ENCODE measurements at regions not wholly inside any gene's neighbourhood (a gene's known extent, or its start where the extent isn't known, plus 50 kb on each side); places are given as distances from the start of the nearest gene placed in this dataset.

DNA sequence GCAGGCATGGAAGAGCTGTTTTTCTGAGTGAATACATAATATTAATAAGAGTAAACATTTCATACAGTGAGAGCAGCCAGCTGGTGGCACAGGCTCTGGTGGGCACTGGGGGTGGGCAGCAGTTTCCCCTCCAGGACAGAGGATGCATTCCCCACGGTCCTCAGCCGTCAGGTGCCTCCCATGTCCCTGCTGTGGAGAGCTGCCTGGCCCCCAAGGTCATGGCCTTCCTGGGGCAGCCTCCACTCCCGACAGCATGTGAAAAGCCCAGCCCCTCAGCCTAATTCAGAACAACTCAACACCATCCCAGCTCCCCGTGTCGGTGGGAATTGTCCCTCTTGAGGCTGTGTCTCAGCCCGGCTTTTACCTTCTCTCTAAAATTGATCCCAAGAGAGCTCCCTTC is 147.4 kb downstream of the GALR1 start:
- TF ChIP-seq, protein P1, sequence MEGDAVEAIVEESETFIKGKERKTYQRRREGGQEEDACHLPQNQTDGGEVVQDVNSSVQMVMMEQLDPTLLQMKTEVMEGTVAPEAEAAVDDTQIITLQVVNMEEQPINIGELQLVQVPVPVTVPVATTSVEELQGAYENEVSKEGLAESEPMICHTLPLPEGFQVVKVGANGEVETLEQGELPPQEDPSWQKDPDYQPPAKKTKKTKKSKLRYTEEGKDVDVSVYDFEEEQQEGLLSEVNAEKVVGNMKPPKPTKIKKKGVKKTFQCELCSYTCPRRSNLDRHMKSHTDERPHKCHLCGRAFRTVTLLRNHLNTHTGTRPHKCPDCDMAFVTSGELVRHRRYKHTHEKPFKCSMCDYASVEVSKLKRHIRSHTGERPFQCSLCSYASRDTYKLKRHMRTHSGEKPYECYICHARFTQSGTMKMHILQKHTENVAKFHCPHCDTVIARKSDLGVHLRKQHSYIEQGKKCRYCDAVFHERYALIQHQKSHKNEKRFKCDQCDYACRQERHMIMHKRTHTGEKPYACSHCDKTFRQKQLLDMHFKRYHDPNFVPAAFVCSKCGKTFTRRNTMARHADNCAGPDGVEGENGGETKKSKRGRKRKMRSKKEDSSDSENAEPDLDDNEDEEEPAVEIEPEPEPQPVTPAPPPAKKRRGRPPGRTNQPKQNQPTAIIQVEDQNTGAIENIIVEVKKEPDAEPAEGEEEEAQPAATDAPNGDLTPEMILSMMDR (IDR thresholded peaks at IDR 0.05; ENCODE audit: poor library complexity, severe bottlenecking): no peak
- TF ChIP-seq, protein P2, sequence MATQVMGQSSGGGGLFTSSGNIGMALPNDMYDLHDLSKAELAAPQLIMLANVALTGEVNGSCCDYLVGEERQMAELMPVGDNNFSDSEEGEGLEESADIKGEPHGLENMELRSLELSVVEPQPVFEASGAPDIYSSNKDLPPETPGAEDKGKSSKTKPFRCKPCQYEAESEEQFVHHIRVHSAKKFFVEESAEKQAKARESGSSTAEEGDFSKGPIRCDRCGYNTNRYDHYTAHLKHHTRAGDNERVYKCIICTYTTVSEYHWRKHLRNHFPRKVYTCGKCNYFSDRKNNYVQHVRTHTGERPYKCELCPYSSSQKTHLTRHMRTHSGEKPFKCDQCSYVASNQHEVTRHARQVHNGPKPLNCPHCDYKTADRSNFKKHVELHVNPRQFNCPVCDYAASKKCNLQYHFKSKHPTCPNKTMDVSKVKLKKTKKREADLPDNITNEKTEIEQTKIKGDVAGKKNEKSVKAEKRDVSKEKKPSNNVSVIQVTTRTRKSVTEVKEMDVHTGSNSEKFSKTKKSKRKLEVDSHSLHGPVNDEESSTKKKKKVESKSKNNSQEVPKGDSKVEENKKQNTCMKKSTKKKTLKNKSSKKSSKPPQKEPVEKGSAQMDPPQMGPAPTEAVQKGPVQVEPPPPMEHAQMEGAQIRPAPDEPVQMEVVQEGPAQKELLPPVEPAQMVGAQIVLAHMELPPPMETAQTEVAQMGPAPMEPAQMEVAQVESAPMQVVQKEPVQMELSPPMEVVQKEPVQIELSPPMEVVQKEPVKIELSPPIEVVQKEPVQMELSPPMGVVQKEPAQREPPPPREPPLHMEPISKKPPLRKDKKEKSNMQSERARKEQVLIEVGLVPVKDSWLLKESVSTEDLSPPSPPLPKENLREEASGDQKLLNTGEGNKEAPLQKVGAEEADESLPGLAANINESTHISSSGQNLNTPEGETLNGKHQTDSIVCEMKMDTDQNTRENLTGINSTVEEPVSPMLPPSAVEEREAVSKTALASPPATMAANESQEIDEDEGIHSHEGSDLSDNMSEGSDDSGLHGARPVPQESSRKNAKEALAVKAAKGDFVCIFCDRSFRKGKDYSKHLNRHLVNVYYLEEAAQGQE (IDR thresholded peaks at IDR 0.05; ENCODE audit: borderline replicate concordance): no peak
- TF ChIP-seq EZH2 (IDR thresholded peaks at IDR 0.05; ENCODE audit: borderline replicate concordance, insufficient read depth, low read length, poor library complexity, severe bottlenecking) (no peak), SMC3 (conservative IDR thresholded peaks at IDR 0.05; ENCODE audit: poor library complexity) (no peak), POLR2AphosphoS5 (IDR thresholded peaks at IDR 0.05) (peak; percentile 14), RAD21 (conservative IDR thresholded peaks at IDR 0.05) (no peak)
